Prostate gland (tissue), 2 donors: ENCODE measurements at regions not wholly inside any gene's neighbourhood (a gene's known extent, or its start where the extent isn't known, plus 50 kb on each side); places are given as distances from the start of the nearest gene placed in this dataset.

ENCODE experiments used
- POLR2A ChIP-seq: fragments of 450-650 bp; IDR thresholded peaks from one replicate; pipeline ENCODE4 v1.6.1; 2016; ENCODE audit warnings: antibody characterized with exemption, mild to moderate bottlenecking
- TF ChIP-seq, protein P1 (sequence below), 4 experiments: fragments of 200-600 bp in 2 of 4; fragments of 450-650 bp in 2 of 4; sonication (generic) in 2 of 4; IDR thresholded peaks; 1 replicate in 3 of 4; 2 replicates in 1 of 4; pipeline ENCODE4 v1.5.1; 2016 to 2019; ENCODE audit warnings: antibody characterized with exemption in 4 of 4, mild to moderate bottlenecking in 2 of 4, moderate library complexity in 2 of 4

DNA sequence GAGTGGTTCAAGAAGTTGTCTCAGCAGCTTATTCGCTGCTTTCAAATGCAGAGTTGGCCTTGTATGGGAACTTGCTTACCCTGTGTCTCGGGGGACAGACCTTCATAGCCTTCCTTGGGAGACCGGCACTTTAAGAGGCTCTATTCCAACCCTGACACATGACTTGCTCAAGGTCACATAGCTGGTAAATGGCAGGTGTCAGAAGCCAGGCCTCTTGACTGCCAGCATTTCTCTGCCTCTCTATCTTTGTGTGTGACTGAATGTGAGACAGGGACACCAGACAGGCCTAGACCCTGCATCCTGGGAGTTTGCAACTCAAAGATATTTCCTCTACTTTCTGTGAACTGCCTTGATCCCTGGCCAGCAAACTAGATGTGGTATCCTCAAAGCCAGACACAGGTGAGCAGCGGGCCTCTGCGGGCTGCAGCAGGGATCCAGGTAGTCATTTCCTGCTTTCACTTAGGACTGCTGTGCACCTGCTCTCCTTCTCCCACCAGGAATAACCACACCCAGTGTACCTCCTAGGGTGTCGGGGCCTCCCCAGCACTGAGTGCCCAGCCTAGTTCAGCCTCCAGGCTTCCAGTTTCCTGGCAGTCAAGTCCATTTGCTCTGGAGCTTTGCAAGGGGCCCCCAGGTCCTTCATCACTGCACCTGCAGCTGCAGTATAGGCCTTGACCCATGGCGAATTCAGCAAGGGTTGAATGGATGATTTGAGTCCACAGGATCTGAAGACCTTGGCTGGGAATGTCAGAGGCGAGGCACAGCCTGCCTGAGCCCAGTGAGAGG lies 116.6 kb upstream of the TNRC6C start:
- TF ChIP-seq POLR2A: no peak
- TF ChIP-seq, protein P1, sequence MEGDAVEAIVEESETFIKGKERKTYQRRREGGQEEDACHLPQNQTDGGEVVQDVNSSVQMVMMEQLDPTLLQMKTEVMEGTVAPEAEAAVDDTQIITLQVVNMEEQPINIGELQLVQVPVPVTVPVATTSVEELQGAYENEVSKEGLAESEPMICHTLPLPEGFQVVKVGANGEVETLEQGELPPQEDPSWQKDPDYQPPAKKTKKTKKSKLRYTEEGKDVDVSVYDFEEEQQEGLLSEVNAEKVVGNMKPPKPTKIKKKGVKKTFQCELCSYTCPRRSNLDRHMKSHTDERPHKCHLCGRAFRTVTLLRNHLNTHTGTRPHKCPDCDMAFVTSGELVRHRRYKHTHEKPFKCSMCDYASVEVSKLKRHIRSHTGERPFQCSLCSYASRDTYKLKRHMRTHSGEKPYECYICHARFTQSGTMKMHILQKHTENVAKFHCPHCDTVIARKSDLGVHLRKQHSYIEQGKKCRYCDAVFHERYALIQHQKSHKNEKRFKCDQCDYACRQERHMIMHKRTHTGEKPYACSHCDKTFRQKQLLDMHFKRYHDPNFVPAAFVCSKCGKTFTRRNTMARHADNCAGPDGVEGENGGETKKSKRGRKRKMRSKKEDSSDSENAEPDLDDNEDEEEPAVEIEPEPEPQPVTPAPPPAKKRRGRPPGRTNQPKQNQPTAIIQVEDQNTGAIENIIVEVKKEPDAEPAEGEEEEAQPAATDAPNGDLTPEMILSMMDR (IDR thresholded peaks at IDR 0.05): no peak
